NCI-H2107 (cell line): ENCODE measurements at regions not wholly inside any gene's neighbourhood (a gene's known extent, or its start where the extent isn't known, plus 50 kb on each side); places are given as distances from the start of the nearest gene placed in this dataset.
A peak's percentile ranks its signal among the peaks of the same experiment; 100 is the strongest.
"Not testable (repeated sequence)": the region's sequence is repeated elsewhere in the genome, so short reads cannot be mapped to it uniquely, and the experiment has no call there.

ENCODE experiments used
- DNase-seq: peaks from one replicate; lab custom pipeline; 2025; lab: John Stamatoyannopoulos, UW

GRCh38 chr7:10282909-10283308 is 690.8 kb upstream of the PHF14 start:
- DNase-seq, result no peak

GRCh38 chr7:10284001-10284400 is 689.7 kb upstream of the PHF14 start:
- no peak for DNase-seq

GRCh38 chr7:10299384-10299783 is 674.3 kb upstream of the PHF14 start:
- DNase-seq, result no peak

DNA sequence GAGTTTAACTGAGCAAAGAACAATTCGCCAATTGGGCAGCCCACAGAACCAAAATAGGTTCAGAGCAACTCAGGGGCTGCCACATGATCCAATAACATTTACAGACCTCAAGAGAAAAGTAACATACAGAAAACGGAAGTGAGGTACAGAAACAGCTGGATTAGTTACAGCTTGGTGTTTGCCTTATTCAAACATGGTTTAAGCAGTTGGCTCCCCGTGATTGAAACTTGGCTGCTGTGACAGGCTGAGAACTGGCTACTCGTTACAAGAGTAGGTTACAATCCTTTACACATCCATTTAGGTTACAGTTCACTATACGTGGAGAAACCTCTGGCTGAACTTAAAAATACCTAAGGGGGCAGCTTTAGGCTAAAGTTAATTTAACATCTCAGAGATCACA is 673.1 kb upstream of the PHF14 start:
- DNase-seq, result no peak

GRCh38 chr7:10308276-10308675 is 665.4 kb upstream of the PHF14 start:
- DNase-seq, result no peak

- no peak for DNase-seq
Observed at GRCh38 chr7:10312942-10313341, 660.7 kb upstream of the PHF14 start.

- DNase-seq, result no peak
Observed at GRCh38 chr7:10315881-10316280, 657.8 kb upstream of the PHF14 start.

- DNase-seq, result no peak
Observed at GRCh38 chr7:10316488-10316887, 657.2 kb upstream of the PHF14 start.

DNA sequence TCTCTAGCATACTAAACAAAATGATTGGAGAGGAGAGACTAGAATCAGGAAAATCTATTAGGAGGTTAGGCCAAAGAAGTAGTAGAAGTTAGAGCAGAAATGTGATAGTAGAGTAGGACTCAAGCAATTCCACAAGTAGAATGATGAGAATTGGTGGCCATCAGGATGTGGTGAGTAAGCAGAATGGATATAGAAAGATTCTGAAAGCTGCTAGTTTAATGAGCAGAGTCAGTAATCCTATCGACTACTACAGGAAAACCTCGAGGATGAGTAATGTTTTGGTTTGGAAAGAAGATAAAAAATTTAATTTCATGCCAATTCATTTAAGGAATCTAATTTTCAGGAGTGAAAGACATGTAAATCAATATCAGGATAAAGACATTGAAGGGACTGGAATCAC is 648.3 kb upstream of the PHF14 start:
- DNase-seq, result no peak

GRCh38 chr7:10343108-10343507 is 630.6 kb upstream of the PHF14 start:
- DNase-seq, result no peak

DNA sequence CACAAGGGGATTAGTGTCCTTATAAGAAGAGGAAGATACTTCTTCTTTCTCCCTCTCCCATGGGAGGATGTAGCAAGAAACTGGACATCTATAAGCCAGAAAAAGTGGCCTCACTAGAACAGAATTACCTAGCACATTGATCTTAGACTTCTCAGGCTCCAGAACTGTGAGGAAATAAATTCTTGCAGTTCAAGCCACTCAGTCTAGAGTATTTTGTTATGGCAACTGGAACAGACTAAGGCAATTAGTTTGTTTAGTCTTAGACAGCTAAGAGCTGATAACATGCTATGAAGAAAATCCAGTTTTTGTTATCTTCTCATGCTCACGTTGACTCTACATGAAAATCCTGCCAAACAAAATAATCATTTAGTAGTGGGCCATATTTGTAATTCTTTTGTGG is 627.6 kb upstream of the PHF14 start:
- no peak for DNase-seq

GRCh38 chr7:10355816-10356215 is 617.9 kb upstream of the PHF14 start:
- no peak for DNase-seq

- DNase-seq, result no peak
Observed at GRCh38 chr7:10360050-10360449, 613.6 kb upstream of the PHF14 start.

DNA sequence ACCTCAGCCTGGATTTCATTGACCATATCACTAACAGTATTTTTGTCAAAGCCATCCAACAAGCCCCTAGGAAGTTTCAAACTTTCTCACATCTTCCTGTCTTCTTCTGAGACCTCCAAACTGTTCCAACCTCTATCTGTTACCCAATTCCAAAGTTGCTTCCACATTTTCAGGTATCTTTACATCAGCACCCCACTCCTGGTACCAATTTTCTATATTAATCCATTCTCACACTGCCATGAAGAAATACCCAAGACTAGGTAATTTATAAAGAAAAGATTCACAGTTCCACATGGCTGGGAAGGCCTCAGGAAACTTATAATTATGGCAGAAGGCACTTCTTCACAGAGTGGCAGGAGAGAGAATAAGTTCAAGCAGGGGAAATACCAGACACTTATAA is 571.9 kb upstream of the PHF14 start:
- no peak for DNase-seq

GRCh38 chr7:10412422-10413019 is 561.2 kb upstream of the PHF14 start:
- peak; percentile 65 for DNase-seq

DNA sequence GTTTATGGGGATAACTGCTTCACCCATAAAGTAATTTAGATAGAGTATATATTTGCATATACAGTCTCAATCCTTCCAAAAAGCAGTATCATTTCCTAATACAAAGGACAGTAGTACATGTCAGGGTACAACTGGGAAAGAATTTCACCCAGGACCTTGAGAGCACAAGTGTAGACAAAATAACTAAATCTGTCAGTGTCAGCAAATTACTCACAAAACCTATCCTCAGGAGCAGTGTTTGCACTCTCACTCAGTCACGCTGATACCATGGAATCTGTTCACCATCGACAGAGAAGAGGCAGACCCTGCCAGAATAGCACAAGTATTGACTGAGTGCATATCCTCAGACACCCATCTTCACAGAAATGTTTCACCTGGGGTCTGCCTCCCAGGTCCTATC is 554.7 kb upstream of the PHF14 start:
- no peak for DNase-seq

- no peak for DNase-seq
Observed at GRCh38 chr7:10429031-10429430, 544.6 kb upstream of the PHF14 start.

DNA sequence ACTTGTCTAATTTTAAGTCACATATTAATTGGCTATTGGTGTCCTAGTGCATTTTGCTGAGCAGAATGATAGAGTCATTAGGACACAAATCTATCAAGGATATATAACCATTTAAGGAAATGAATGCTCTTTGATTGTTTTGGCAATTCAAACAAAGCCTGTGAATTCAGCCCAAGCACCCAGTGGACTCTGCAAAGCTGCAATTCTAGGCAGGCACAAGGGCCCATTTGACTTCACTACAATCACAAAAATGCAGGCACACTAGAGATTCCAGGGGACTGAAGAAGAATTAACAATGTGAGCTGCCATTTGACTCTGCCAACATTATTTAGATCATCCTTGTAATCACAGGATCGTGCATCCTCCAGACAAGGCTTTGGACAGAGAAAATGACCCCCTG is 544.2 kb upstream of the PHF14 start:
- no peak for DNase-seq

DNA sequence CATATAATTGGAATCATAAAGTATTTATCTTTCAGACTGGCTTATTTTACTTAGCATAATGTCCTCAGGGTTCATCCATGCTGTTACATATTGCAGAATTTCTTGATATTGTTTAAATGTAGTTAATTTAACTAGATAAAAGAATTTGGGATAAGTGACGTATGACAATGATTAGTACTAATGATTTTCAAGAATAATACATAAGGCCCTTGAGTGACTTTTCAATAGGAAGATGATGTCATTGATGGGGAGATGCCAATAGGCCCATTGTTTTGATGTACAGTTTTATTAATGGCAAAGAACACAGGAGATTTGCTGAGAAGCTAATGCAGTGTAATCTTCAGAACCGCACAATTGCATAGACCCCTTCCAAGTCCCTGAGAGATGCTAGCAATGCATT is 537.4 kb upstream of the PHF14 start:
- no peak for DNase-seq

DNA sequence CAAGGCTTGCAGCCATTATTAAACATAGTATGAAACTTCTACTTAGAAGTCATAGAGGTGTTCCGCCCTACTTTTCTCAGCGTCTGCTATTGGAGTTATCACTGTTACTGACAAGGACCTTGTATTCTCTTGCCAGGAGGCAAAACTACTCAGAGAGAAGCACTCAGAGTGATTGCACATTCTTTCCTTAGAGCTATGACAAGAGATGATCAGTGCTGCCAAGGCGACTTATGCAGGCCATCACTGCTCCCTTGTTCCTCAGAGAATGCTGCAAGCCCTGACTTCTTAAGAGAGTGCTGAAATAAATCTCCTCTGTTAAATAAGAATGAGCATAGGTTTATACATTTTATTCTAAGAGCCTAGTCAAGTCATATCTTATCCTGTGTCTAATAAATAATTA is 534.6 kb upstream of the PHF14 start:
- no peak for DNase-seq

- no peak for DNase-seq
Observed at GRCh38 chr7:10455936-10456335, 517.7 kb upstream of the PHF14 start.

DNA sequence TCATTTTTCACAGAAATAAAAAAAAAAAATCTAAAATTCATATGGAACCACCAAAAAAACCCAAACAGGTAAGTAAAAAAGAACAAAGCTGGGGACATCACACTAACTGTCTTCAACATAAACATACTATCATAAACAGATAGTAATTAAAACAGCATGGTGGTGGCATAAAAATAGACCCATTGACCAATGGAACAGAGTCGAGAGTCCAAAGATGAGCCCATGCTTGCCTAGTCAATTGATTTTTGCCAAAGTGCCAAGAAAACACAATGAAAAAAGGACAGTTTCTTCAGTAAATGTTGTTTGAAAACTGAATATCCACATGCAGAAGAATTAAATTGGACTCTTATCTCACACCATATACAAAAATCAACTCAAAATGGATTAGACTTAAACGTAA is 513.2 kb upstream of the PHF14 start:
- DNase-seq, result no peak

- DNase-seq, result no peak
Observed at GRCh38 chr7:10463701-10464100, 510.0 kb upstream of the PHF14 start.

DNA sequence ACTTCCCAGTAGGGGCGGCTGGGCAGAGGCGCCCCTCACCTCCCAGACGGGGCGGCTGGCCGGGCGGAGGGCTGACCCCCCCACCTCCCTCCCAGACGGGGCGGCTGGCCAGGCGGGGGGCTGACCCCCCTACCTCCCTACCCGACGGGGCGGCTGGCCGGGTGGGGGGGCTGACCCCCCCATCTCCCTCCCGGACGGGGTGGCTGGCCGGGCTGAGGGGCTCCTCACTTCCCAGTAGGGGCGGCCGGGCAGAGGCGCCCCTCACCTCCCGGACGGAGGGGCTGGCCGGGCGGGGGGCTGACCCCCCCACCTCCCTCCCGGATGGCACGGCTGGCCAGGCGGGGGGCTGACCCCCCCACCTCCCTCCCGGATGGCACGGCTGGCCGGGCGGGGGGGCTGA is 508.1 kb upstream of the PHF14 start:
- not testable (repeated sequence) for DNase-seq

DNA sequence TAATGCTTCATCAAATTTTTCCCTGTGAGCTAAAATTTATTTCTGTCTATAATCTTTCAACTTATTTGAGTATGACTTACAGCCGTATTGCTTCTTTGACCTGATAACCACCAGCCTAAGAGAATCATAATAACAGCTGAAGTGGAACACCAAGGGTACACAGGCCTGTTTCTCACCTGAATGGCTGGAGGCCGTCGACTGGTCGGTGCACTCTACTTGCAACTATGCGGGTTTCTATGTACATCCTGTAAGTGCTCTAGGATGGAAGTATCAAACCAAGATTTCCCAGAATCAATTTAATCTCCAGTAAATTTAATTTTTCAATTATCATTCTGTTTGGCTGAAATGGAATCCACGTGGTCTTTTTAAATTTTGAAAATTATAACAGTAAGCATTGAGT is 504.8 kb upstream of the PHF14 start:
- no peak for DNase-seq
